Stimulated activated CD4-positive, alpha-beta T cell treated with anti-CD3 and anti-CD28 coated beads, TNF-alpha, amount 100 ng/mL, for 48 hours (primary cell): ENCODE measurements at regions not wholly inside any gene's neighbourhood (a gene's known extent, or its start where the extent isn't known, plus 50 kb on each side); places are given as distances from the start of the nearest gene placed in this dataset.
A peak's percentile ranks its signal among the peaks of the same experiment; 100 is the strongest.

Experiments
- DNase-seq, 3 donors: peaks; one replicate each; pipeline ENCODE4 v3.0.0-alpha.2; 2020; ENCODE audit warnings: low read depth in 3 of 3

DNA sequence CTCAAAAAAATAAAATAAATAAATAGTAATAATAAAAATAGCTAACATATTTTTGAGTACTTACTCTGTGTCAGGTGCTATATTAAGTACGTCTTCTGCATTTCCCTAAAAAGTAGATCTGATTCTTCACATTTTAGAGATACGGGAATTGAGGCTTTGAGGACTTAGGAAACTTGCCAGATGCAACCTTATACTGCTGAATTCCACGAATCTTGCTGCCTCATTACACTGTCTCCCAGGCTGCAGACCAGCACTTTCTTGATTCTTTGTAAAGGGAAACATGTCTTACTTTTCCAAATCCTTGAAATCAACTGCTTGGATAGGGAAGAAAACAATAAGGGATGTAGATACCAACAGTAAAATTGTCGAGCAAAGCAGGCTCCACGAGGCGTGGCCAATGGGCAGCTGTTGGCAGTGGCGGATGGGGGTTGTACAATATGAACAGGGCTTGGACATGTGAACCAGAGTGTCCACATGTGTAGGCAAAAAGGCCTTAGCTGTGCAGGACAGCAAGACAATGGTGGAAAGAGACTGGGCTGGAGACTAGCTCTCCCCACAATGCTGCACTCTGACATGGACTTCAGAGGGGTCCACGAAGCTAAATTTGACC is 124.3 kb upstream of the RAI14 start:
- DNase-seq, result no peak

DNA sequence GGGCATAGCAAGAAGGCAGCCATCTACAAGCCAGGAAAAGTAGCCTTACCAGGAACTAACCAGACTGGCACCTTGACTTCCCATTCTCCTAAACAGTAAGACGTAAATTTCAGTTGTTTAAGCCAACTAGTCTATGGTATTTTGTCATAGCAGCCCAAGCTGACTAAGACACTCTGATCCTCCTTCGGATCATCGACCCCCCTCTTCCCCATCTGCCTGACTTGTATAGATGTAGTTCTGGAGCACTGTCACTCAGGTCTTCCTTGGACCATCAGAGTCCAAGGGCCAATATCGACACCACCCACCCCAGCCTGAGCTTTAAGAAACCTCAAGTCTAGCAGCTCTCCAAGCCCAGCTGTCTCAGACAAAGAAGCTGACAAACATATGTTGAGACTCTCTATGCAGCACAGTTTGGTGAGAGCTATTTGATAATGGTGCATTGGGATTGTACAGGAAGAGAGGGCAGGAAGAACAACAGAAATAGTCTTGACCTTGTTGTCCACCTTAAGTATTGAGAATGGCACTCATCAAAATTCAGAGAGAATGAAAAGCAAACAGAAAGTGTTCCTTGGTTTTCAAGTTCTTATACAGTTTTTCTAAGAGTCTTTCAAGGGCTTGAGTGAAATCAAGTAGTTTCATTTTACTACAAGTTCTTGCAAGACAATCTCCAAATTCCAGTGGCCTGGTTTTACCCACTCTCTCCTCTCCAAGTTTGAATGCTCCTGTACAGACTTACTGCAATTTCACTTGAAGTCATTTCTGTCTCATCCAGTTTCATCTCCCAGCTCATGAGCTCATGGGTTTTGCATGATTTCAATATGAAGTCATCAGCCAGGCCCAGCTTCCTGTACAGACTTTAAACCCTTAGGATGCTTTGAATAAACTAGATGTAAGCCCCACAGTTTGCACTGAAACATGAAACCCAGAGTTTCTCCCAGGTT is 122.3 kb upstream of the RAI14 start:
- no peak for DNase-seq

DNA sequence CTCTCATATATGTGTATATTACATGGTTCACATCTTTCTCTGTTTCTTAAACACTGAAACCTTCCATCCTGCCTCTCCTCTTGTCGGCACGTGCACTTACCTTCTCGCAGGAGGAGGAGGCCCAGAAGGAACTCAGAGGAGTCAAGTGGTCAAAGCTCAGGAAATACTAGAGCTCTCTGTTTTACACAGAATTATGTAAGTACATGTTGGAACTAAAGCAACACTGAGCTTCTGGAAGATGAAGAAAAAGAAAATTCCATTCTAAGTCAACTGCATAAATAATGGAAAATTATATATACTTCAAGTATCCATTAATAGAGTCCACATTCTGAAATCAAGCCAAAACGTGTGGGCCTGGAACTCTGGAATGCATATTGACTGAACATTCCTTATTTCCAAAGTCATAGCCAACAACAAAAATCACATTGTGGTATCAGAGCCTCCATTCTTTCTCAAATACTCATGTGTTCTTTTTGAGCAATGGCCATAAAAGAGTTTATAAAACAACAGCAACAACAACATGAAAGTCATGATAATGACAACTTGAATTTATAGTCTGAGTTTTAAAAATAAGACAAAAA is 121.5 kb upstream of the RAI14 start:
- DNase-seq, result no peak

DNA sequence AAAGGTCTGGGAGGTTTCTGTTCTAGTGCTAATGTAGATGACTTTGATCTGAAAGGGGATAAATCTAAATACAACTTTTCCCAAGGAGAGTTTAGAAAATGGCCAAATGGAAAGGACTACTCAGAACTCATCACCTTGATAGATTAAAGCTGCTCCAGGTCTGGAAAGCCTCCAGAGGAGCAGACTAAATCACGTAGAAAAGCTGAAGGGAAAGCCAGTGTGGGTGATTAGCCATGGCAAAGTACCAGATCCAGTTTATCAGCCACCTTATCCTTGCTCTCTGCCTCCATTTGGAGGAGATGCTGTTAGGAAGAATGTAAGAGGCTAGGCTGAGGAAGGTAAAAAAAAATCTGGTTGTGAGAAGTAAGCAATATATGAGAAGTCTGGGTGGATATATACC is 120.7 kb upstream of the RAI14 start:
- no peak for DNase-seq

DNA sequence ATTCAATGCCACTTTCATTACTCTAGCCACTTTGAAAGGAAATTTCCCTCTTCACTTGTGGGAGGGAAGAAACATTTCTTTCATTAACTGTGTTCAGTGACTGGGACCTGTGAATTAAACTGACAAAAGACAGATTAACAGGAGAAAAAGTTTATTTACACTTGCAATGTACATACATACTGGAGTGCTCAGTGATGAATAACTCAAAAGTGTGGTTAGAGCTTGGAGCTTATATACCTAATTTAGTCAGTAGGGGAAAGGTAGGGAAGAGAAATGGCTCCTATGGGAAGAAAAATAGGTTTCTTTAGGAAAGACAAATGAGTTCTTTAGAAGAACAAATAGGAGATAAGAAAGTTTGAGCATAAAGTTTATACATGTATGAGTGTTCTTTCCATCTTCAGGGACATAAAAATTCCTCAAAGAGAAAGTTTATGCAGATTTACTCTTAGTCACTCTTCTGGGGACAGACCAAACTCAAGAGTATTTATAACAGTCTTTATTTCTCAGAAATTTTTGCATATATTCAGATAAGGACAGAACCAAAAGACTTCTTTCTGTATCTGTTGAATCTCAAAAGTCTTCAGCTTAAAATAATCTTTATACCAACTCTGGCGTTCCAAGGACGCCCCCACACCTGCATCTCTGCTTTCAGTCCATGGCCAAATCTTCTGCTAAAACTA is 120.0 kb upstream of the RAI14 start:
- no peak for DNase-seq

DNA sequence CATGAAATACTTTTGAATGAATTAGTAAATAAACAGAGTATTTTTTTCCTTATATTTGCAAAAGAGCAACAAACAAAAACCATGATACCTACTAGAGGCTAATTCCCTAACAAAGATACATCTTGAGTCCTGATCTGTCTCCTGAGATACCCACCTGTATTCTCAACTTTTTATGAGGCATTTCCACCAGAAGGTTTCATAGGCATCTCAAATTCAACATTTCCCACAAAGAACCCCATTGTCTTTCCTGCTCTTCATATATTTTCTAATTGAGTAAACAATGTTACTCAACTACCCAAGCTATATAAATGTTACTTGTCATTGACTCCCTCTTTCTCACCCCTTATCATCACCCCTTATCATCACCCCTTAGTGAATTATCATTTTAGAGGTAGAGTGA is 119.4 kb upstream of the RAI14 start:
- DNase-seq, result no peak

DNA sequence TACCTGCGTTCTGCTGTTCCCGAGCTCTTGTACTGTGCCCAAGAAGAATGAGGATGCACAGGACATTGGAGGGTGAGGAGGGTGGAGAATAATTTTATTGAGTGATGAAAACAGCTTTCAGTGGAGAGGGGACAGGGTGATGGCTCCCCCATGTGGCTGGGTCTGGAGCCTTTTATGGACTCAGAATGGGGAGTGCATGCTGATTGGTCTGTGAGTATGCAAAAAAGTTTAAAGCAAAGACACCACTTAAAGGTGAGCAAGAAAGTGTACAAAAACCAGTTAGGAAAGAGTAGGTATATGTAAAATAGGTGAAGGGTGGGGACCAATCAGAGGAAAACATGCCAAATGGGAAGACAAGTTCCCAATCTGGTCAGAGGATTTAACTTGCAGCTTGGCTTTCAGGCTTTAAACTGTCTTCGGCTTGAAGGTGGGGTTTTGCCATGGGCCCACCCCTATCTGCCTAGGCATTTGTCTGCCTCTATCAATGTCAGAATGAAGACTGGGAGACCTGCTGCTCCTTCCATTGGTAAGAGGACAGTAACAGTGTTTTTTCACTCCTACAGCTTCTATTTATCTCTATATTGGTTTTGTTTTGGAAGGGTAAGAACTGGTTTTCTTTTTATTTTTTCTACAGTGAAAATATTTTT is 118.0 kb upstream of the RAI14 start:
- peak in 2 of 3 donors; percentile 8 to 23 for DNase-seq

DNA sequence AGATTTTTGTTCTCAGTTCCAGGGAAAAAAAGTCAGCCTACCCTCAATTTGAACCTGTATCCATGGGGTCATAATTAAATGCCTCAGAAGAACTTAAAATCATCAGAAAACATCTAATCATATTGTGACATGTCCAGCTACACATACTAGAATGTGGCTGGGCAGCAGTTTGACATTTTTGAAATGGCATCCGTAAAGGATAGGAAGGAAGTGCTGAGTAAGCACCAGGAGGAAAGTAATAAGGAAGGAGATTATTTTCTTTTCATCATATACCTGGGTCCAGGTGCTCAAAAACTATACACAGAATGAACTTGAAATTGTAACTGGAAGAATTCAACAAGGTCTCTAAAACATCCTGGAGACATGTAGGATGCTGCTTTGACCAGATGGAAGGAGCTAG is 116.9 kb upstream of the RAI14 start:
- no peak for DNase-seq

DNA sequence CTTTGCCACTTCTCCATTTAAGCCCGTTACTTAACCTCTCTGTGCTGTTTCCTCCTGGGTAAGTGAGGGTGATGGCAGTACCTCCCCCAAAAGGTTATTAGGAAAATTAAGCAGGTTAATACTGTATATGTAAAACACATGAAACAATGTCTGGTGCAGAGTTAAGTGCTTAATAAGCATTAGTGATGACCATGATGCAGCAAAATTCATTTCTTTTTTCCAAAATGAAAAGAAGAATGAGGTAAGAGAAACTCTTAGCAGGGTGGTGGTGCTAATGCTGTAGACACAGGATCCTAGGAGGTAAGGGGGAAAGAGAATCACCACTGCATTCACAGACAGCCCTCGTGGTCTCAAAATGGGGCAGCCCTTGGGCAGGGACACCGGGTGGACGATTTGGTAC is 115.1 kb upstream of the RAI14 start:
- DNase-seq, result no peak

DNA sequence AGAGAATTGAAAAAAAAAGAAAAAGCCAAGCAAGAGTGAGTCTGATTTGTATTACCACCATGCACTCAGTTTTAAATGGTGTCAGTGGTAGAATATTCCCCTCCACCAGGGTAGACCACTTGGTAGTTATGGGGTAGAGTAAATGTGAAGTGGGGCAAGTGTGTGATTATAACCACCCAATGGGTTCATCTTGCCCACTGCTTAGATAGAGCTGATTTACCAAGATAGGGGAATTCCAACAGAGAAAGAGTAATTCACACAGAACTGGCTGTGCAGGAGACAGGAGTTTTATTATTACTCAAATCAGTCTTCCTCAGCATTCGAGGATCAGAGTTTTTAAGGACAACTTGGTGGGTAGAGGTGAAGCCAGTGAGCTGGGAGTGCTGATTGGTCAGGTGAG is 113.3 kb upstream of the RAI14 start:
- DNase-seq, result no peak

DNA sequence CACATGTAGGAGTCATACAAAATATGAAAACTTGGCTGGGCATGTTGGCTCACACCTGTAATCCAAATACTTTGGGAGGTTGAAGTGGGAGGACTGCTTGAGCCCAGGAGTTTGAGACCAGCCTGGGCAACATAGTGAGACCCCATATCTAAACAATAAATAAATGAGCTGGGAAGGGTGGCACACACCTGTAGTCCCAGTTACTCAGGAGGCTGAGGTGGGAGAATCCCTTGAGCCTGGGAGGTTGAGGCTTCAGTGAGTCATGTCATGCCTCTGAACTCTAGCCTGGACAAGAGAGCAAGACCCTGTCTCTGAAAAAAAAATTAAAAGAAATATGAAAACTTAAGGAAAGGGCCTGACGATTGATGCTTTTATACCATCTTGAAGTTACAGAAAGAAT is 112.4 kb upstream of the RAI14 start:
- DNase-seq, result no peak

DNA sequence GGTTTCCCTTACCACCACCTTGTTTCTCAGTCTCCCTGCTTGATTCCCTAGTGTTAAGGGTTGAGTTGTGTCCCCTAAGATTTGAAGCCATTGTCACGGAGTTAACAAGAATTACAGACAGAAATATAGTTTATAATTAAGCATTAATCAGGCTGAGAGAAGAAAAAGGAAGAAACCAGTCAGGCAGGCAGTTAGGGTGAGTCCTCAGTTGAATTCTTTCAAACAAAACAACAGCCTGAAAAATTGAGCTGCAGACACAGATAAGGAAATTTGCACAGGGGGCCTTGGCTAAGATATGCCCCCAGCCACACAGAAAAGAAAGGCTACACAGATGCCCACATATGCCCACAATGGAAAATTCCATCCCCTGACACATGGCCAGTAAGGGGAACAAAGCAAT is 111.7 kb upstream of the RAI14 start:
- no peak for DNase-seq

DNA sequence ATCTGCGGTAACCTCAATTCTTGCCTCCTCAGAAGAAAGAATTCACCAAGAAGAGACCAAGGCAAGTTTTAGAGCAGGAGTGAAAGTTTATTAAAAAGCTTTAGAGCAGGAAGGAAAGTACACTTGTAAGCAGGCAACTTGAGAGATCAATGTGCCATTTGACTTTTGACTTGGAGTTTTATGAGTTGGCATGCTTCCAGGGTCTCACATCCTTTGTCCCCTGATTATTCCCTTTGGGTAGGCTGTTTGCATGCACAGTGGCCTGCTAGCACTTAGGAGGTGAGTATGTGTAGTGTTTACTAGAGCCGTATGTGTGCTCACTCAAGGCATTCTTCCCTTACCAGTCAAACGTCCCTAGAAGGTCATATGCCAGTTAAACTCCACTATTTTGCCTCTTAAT is 111.0 kb upstream of the RAI14 start:
- DNase-seq, result no peak

DNA sequence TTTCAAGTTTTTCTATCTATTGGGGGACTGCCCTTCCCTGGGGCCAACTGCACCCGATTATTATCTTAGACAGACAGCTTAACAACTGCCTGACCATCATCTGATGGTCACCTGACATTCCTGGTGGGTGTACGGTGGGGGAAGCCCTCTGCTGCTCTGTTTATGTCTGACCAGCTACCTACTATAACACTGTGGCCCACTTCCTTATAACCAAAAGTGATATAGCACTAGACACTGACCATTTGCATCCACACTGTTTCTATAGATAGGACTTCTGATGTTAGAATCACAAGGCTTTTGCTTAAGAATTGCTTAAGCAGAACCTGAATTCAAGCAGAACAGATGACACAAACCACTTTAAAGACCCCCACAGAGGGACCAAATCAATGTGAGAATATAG is 110.5 kb upstream of the RAI14 start:
- no peak for DNase-seq

DNA sequence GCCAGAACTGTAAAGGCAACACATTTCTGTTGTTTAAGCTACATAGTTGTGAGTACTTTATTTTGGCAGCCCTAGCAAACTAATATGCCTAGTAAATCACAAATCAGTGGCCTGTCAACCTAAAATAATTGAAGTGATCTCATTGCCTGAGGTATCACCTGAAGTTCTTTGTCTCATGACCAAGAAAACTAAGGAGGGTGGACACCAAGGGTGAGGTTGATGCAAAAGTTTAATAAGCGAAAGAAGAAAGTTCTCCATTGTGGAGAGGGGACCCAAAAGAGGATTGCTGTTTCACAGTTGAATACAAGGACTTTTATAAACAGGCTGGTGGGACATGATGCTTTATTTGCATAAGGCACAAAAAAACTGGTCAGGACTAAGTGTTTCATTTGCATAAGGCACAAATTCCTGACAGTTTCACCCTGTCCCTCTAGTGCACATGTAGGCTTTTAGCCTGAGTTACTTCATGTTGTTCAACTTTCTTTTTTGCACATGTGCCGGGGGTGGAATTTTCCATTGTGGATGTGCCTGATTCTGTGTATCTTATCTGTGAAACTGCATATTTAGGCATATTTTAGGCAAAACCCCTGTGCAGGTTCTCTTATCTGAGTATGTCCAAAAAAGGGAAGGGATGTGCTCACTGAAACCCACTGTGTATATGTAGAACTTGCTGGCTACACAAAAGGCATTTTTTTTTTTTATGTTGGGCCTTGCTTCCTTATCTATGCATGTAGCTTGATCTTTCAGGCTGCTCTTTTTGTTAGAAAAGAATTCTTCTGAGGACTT is 108.6 kb upstream of the RAI14 start:
- DNase-seq, result no peak

DNA sequence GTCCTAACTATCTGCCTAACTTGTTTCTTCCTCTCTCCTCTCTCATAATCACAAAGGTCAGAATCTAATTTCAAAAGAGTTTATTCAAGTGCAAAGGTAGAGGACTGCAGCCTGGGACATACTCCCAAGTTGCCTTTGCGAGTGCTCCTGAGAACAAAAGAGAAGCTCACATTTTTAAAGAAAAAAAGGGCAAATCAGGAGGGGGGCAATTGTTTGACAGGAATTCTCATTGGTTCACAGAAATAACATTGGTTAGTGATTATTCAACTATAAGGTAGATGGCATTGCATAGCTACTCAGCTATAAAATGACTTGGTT is 108.1 kb upstream of the RAI14 start:
- DNase-seq, result no peak

DNA sequence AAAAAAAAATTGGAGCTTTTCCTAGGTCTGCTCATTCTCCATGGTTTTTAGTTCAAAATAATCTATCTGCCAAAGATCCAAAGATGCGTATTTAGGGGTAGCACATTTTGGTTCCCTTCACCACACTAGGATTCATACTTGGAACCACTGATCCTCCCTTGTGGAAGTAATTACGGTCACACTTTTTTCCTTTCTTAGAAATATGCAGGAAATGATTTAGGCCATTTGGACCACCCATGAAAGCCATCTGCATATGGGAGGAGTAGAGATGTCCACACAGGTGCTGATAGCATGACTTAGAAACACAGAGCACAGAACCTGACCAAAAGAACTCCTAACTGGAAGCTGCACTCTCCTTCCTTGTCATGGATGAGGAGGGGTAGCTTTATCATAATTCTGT is 105.9 kb upstream of the RAI14 start:
- no peak for DNase-seq

DNA sequence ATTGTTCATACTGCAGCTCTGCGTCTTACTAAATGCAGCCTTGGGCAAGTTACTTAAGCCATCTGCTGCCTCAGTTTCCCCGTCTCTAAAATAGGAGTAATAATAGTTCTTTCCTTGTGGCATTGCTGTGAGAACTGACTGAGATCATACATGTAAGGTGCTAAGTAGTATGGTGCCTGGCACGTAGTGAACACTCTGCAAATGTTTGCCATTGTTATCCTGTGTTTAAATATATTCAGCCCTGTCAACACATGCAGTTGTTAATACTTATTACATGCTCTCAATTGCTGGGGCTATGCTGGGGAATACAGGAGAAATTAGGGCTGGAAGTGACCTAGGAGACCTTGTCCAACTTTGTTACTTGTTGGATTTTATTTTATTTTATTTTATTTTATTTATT is 105.2 kb upstream of the RAI14 start:
- no peak for DNase-seq

DNA sequence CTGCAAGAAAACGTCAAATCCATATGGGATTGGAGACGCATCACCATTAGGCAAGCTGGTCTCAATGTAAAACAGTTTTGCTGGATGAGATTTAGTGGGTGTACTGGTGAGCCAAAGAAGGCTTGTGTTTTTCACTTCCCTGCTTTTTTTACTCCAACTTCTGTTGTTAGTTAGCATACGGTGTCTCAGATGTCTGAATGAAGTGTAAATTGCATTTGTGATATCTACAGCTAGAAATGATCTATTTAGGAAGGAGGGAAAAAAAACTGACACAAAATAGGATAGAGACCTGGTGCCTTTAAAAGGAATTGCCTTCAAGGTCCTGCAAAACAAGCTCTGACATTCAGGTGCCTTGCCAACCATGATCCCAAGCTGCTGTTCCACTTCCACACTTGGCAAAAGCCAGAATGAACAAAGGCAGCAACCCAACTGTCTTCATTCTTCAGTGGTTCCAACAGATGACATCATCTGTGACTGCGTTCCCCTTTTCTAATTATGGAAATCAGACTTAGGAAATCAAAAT is 104.2 kb upstream of the RAI14 start:
- no peak for DNase-seq

DNA sequence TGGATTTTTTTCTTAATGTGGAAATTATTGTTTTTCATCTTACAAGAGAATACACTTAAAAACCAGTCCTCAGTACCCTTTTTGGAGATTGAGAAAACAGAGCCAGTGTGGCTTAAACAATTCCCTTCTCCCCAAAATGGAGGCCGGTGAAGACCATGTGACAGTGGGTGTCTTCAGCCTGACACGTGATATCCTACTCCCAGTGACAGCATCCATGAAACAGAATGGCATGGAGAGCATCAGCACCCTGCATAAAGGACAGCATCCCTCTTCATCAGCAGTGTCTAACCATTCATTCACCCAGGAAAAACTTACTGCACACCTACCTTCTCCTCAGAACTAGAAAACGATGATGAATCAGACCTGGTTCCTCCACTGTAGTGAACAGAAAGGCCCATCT is 103.4 kb upstream of the RAI14 start:
- no peak for DNase-seq

DNA sequence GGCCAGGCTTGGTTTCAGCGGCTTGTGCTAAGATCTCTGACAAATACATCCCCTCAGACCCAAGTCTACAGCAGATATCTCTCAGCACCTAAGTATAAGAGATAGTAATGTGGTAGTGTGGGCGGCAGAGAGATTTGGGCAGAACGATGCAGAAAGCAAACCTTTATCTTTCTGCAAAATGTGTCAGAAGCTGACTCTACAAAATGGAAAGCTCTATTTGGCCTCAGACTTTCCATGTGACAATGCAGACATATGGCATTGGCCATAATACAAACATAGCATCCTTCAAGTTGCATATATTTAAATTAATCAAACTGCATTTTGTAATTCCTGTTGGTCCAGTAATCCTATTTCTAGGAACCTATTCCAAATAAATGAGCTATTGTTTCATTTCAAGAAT is 102.5 kb upstream of the RAI14 start:
- DNase-seq, result no peak
